DND-41 (cell line): ENCODE measurements at regions not wholly inside any gene's neighbourhood (a gene's known extent, or its start where the extent isn't known, plus 50 kb on each side); places are given as distances from the start of the nearest gene placed in this dataset.

Experiments used
- EZH2 ChIP-seq: IDR thresholded peaks from 3 replicates; pipeline ENCODE4 v1.6.1; 2012; ENCODE audit warnings: borderline replicate concordance, low read depth, mild to moderate bottlenecking, moderate library complexity, low read length, inconsistent platforms; ENCODE audit not compliant: severe bottlenecking
- TF ChIP-seq, protein P1 (sequence below): IDR thresholded peaks from 2 replicates; pipeline ENCODE4 v1.5.1; 2012; ENCODE audit warnings: borderline replicate concordance, low read length, moderate library complexity, mild to moderate bottlenecking; ENCODE audit not compliant: poor library complexity, severe bottlenecking; ENCODE audit errors: extremely low read depth

DNA sequence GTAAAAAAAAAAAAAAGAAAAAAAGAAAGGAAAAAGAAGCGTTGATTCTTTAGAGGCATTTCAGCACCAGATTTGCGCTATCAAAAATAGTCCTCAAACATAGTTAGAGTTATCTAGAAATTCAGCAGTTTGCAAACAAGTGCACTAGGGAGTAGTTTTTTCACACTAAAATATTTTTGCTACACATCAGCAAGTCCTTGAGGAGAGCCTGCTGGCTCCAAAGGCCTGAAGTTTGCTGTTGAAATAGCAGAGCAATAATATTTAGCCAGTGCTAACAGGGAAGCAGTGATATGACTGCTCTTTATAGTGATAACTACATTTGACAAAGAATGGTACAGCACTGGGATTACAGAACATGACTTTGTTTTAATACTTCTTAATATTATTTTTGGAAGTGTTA lies 472.2 kb downstream of the PCDH7 start:
- TF ChIP-seq, protein P1, sequence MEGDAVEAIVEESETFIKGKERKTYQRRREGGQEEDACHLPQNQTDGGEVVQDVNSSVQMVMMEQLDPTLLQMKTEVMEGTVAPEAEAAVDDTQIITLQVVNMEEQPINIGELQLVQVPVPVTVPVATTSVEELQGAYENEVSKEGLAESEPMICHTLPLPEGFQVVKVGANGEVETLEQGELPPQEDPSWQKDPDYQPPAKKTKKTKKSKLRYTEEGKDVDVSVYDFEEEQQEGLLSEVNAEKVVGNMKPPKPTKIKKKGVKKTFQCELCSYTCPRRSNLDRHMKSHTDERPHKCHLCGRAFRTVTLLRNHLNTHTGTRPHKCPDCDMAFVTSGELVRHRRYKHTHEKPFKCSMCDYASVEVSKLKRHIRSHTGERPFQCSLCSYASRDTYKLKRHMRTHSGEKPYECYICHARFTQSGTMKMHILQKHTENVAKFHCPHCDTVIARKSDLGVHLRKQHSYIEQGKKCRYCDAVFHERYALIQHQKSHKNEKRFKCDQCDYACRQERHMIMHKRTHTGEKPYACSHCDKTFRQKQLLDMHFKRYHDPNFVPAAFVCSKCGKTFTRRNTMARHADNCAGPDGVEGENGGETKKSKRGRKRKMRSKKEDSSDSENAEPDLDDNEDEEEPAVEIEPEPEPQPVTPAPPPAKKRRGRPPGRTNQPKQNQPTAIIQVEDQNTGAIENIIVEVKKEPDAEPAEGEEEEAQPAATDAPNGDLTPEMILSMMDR, result no peak
- no peak for TF ChIP-seq EZH2
